22Rv1 (cell line): ENCODE measurements at regions not wholly inside any gene's neighbourhood (a gene's known extent, or its start where the extent isn't known, plus 50 kb on each side); places are given as distances from the start of the nearest gene placed in this dataset.

Experiments used
- H3K27ac ChIP-seq: fragments of 450-650 bp; 2 replicates; pipeline ENCODE4 v1.5.1; 2017
- ZFX ChIP-seq: fragments of 450-650 bp; IDR thresholded peaks from 2 replicates; pipeline ENCODE4 v1.6.1; 2017; ENCODE audit warnings: antibody characterized with exemption, borderline replicate concordance
- TF ChIP-seq, protein P1 (sequence below): fragments of 450-650 bp; IDR thresholded peaks from 2 replicates; pipeline ENCODE4 v1.5.1; 2017; ENCODE audit warnings: mild to moderate bottlenecking

DNA sequence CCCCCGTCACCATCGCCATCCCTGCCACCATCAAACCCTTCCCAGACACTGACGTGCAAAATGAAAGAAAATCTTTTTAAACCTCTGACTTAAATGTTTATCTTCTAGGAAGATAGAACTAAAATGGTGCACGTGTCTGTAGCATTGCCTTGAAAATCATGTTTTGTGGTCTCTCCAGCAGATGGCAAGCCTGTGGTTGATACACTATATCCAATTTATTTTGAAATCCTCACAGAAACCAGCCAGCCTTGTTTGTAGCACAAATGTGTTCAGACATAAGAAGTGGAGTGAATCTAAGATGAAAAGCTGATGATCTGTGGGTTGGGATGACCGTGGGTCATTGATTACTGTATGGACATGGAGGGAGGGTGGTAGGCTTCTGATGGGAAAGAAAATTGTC, 436.2 kb upstream of the SMIM21 start:
- H3K27ac ChIP-seq, result no peak overlapping the region
- TF ChIP-seq, protein P1, sequence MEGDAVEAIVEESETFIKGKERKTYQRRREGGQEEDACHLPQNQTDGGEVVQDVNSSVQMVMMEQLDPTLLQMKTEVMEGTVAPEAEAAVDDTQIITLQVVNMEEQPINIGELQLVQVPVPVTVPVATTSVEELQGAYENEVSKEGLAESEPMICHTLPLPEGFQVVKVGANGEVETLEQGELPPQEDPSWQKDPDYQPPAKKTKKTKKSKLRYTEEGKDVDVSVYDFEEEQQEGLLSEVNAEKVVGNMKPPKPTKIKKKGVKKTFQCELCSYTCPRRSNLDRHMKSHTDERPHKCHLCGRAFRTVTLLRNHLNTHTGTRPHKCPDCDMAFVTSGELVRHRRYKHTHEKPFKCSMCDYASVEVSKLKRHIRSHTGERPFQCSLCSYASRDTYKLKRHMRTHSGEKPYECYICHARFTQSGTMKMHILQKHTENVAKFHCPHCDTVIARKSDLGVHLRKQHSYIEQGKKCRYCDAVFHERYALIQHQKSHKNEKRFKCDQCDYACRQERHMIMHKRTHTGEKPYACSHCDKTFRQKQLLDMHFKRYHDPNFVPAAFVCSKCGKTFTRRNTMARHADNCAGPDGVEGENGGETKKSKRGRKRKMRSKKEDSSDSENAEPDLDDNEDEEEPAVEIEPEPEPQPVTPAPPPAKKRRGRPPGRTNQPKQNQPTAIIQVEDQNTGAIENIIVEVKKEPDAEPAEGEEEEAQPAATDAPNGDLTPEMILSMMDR, result no peak
- TF ChIP-seq ZFX, result no peak

DNA sequence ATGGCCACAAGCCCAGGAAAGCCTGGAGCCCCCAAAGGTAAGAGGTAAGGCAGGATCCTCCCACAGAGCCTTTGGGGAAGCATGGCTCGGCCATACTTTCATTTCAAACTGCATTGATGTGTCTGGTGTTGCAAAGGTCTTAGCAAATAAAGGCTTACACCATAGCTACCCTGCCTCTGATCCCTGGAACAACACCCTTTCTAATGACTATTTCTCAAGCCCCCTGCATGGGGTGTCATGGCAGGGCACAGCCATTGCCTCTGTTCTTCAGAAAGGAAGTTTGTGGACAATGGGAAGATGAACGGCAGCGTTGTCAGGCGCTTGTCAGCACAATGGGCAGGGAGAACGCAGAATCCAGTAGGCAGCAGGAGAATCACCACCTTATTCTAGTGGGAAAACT, 435.0 kb upstream of the SMIM21 start:
- H3K27ac ChIP-seq, result no peak overlapping the region
- TF ChIP-seq ZFX, result no peak
- TF ChIP-seq, protein P1, result no peak

DNA sequence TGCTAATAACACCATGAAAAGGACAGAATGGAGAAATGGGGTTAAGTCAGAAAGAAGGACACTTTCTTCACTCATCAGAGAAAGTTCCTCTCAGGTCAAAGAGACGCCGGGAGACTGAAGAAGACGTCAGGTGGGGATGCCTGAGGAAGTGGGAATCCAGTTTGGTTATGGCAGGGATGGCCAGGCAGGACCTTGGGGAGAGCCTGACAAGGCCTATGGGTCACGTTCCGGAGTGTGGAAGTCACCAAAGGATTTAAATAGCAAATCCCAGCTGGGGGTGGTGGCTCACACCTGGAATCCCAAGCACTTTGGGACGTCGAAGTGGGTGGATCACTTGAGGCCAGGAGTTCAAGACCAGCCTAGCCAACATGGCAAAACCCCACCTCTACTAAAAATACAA, 432.7 kb upstream of the SMIM21 start:
- no peak overlapping the region for H3K27ac ChIP-seq
- no peak for TF ChIP-seq ZFX
- TF ChIP-seq, protein P1, result no peak

DNA sequence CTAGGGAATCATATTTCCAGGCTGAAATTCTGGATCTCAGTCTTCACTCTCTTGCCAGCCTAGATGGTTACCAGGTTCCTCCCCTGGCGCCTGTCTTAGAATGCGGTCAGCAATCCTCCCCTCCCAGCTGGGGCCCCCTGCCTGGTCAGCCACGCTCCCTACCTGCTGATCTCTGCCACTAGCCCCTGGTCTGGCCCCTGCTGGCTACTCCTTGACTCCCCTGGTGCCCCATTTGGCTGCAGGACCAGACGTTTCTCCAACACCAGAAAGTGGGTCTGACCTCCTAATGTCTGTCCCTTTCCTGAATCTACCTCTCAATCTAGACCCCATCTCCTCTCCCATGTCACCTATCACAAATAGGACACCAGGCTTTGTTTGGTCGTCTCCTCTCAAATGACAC, 432.0 kb upstream of the SMIM21 start:
- no peak overlapping the region for H3K27ac ChIP-seq
- no peak for TF ChIP-seq ZFX
- TF ChIP-seq, protein P1, result no peak

DNA sequence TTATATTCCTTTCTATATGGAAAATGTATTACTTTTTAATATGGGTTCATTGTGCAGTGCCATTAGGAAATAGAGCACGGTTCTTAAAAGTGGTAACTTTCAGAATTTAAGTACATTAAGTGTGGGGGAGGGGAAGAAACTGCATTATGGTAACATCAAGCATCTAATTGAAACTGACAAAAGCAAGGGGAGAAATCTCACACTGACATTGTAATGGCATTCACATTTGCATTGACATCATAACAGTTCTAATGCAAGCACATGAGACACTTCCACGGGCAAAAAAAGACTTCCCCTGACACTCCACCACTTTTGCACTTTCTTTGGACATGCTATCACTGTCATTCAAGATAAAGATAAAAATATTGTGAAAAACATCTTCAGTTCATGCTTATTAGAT, 431.3 kb upstream of the SMIM21 start:
- TF ChIP-seq ZFX, result no peak
- TF ChIP-seq, protein P1, result no peak
- no peak overlapping the region for H3K27ac ChIP-seq

DNA sequence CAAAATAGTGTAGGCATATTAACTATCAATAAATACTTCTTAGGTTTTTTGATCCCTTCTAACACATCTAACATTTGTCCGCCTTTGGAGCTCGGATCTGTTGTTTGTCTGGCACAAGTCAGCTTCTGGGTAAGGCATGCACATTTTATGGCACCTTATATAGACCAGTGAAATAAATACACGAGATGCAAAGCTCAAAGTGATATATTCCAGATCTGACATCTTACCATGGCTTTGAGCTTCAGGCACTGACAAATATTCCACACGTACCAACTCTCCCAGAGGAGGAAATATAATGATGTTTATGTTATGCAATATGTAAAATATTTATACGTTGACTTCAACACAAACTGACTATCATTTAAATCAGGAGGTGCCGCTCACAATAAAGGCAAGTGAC, 430.1 kb upstream of the SMIM21 start:
- no peak overlapping the region for H3K27ac ChIP-seq
- no peak for TF ChIP-seq ZFX
- TF ChIP-seq, protein P1, result no peak

DNA sequence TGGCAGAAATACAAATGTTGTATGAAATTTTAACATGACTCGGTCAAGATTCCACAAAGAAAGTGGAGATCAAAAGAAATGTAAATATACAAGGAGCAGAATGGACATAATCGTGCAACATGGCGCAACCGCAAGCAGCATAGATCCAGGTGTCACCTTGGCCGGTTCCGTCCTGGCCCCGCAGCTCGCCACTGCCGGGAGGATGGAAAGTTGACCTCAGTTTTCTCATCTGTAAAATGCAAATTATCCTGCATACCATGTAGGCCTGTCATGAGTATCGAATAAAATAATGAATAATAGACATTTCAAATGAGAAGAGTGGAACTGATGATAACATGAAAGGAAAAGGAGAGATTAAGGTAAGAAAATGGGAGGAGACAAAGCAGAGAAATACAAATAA, 427.3 kb upstream of the SMIM21 start:
- H3K27ac ChIP-seq, result no peak overlapping the region
- TF ChIP-seq, protein P1, result no peak
- TF ChIP-seq ZFX, result no peak
